GM12873 (cell line): ENCODE measurements at regions not wholly inside any gene's neighbourhood (a gene's known extent, or its start where the extent isn't known, plus 50 kb on each side); places are given as distances from the start of the nearest gene placed in this dataset.

Experiments used
- TF ChIP-seq, protein P1 (sequence below): IDR thresholded peaks from 2 replicates; pipeline ENCODE4 v1.5.1; 2012; ENCODE audit warnings: low read depth, mild to moderate bottlenecking, moderate library complexity, low read length, control low read depth; ENCODE audit not compliant: insufficient read depth; ENCODE audit errors: missing control alignments

DNA sequence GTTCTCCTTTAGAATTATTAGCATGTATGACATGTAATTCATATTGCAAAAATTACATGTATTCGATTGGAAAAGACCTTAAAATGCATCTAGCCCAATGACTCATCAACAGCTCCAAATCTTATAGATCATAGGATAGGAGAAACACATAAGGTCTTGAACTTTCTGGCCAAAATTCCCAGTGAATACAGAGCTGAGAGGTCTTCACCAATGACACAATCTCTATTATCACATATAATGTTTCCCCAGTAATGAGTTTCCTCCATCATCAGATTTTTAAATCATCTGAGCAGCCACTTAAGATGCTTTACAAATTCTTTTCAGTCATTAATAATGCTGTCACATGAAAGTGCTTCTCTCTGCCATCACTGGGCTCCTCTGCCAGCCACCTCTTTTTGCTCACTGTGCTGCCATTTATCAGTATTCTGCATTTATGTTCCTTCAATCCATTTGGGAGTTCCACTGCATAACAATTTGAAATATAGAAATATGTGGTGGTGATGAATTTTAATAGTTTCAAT, 804.9 kb downstream of the SUCLG1 start:
- TF ChIP-seq, protein P1, sequence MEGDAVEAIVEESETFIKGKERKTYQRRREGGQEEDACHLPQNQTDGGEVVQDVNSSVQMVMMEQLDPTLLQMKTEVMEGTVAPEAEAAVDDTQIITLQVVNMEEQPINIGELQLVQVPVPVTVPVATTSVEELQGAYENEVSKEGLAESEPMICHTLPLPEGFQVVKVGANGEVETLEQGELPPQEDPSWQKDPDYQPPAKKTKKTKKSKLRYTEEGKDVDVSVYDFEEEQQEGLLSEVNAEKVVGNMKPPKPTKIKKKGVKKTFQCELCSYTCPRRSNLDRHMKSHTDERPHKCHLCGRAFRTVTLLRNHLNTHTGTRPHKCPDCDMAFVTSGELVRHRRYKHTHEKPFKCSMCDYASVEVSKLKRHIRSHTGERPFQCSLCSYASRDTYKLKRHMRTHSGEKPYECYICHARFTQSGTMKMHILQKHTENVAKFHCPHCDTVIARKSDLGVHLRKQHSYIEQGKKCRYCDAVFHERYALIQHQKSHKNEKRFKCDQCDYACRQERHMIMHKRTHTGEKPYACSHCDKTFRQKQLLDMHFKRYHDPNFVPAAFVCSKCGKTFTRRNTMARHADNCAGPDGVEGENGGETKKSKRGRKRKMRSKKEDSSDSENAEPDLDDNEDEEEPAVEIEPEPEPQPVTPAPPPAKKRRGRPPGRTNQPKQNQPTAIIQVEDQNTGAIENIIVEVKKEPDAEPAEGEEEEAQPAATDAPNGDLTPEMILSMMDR, result no peak

DNA sequence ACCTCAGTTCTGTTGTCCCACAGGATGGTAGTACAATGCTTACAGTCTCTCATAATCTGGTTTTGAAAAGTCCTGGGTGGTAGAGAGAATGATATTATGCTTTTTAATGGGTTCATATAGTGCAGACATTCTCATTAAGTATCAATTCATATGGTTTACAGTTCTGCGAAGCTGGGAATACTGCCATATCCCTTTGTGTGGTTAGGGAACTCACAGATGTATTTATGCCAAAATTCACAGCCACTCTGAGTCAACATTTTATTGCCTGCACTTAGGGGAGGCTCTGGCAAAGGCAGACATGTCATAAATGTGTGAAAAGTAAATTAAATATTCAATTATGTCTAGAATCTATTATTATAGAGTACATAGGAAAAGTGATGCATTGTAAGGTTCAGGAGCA, 808.2 kb downstream of the SUCLG1 start:
- TF ChIP-seq, protein P1, result no peak

DNA sequence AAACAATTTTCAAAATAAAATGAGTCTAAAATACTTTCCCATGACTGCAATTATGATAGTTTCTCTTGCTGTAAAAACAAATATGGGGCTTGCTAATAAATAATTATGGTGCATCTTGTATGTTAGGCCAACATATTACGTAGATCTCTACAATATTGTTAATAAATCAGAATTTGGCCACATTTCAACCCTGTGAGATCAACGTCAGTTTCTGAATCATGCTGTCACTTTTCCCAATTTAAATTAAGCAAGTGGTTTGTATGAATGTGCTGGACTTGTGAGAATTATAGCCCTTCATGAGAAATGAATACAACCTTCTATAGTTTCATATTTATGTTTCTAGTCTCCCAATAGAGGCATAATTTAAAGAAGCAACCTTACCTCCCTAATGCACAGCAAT, 808.9 kb downstream of the SUCLG1 start:
- TF ChIP-seq, protein P1, result no peak

DNA sequence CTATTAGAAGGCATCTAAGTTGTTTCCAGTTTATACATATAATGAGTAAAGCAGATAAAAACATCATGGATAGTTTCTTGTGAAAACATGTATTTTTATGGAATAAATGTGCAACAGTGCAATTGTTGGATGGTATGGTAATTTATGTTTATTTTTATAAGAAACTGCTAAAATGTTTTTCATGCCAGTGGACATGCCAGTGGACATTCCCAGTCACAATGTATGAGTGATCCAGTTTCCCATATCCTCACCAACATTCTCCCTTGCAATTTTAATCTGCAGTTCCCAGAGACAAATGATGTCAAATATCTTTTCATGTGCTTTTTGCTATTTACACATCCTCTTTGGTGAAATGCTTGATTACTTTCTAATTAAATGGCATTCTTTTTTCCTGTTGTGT, 818.6 kb downstream of the SUCLG1 start:
- TF ChIP-seq, protein P1, result no peak

DNA sequence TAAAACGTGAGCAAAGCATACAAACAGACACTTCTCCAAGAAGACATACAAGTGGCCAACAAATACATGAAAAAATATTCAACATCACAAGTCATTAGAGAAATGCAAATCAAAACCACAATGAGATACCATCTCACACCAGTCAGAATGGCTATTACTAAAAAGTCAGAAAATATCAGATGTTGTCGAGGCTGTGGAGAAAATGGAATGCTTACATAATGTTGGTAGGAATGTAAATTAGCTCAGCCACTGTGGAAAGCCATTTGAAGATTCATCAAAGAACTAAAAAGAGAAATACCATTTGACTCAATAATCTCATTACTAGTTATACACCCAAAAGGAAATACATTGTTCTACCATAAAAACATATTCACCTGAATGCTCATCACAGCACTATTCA, 825.7 kb downstream of the SUCLG1 start:
- TF ChIP-seq, protein P1, result no peak

DNA sequence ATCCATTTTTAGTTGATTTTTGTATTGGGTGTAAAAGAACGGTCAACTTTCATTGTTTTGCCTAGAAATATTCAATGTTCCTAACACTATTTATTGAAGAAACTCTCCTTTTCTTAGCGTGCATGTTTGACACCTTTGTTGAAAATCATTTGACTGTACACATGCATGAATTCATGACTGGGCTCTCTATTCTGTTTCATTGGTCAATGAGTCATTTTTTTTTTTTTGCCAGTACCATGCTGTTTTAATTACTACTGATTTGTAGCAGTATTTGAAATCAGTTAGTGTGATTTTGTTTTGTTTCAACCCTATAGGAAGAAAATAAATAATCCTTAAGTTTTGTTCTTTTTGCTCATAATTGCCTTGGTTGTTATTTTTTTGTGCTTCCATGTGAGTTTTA, 828.7 kb downstream of the SUCLG1 start:
- TF ChIP-seq, protein P1, result no peak

DNA sequence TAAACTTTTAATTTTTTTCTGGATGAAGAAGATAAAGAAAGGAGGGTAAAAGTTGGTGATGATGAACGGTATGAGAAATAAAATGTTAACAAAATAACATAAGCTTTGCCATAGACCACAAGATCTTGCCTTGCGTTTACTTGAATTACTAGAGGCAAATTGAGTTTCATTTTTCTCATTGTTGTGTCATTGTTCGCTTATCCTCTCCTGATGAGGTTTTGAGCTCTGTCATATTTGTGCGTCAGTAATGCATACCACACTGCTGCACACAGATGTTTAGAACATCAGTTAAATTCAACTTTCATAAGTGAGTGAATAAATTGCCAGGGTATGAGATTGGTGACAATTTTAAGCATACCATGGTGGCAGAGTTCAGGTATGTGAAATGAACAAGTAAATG, 843.6 kb downstream of the SUCLG1 start:
- TF ChIP-seq, protein P1, result no peak
